Urinary bladder (tissue), 3 donors: ENCODE measurements at regions not wholly inside any gene's neighbourhood (a gene's known extent, or its start where the extent isn't known, plus 50 kb on each side); places are given as distances from the start of the nearest gene placed in this dataset.
"Not testable (repeated sequence)": the region's sequence is repeated elsewhere in the genome, so short reads cannot be mapped to it uniquely, and the experiment has no call there.

Source experiments
- DNase-seq: peaks from one replicate; pipeline ENCODE4 v3.0.0-alpha.2; 2015; ENCODE audit errors: extremely low spot score
- H3K27ac ChIP-seq: one replicate; pipeline ENCODE4 v1.5.1; 2013; ENCODE audit warnings: low read depth, mild to moderate bottlenecking, moderate library complexity
- H3K36me3 ChIP-seq: one replicate; pipeline ENCODE4 v1.6.1; 2013; ENCODE audit warnings: mild to moderate bottlenecking, moderate library complexity; ENCODE audit not compliant: insufficient read depth
- H3K4me1 ChIP-seq: one replicate; pipeline ENCODE4 v1.6.1; 2013; ENCODE audit warnings: mild to moderate bottlenecking, moderate library complexity; ENCODE audit not compliant: insufficient read depth
- H3K4me3 ChIP-seq: one replicate; pipeline ENCODE4 v1.5.1; 2013; ENCODE audit warnings: low read depth, low read length
- WGBS: extraction: QIAGEN DNeasy Blood & Tissue Kit; methylation state at CpG from one replicate; pipeline ENCODE4 v1.1.7; 2013; 5-methylcytosine and 5-hydroxymethylcytosine counted together
- donor health status: healthy with polysubstance abuse.
- donor health status: healthy.

DNA sequence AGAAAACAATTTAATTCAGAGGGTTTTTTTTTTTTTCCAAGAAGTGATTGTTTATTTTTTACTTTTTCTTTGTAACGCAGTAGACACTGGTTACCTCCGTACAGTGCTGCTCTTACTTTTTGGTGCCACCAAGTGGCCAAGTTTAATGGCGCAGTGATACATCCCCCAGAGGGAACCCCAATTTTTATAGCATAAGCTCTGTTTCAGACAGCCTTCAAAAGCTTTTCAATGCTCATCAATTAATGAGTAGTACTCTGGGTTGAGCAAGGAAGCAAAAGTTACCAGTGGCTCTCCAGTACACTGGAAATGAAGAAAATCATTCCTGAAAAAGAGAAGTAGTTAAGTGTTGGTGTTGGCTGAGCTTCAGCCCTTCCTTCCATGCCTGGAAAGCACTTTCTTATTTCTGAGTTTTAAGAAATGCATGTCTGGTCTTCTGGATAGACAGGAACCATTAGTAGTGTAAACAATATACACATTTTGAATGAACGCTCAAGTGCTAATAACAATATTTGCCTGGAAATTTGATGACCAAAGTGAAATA, 129.1 kb upstream of the SMLR1 start:
- DNase-seq, result no peak
- Histone ChIP-seq H3K4me1 (no peaks in the 10 kb centered on the region), H3K27ac (no peak overlapping the region), H3K4me3 (no peak overlapping the region), H3K36me3 (no peaks in the 10 kb centered on the region)
- WGBS, result 28% methylated on average over 4 of the region's 4 CpGs

DNA sequence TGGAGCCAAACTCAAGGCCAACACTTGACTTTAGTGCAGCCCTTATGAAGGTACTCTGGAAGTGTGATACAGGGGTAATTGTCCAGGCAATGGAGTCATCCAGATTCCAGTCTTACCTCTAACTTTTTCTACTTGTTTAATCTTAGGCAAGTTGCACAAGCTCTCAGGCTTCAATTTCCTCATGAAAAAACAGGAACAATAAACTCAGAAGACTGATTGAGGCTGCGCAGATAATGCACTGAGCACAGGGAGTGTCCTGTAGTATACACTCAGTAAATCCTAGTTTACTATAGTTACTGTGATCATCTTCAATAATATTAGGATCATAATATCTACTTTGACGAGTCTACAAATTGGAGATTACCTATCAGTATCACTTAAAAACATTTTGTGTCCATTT, 127.5 kb upstream of the SMLR1 start:
- H3K4me1 ChIP-seq, result no peaks in the 10 kb centered on the region
- H3K36me3 ChIP-seq, result no peaks in the 10 kb centered on the region
- H3K4me3 ChIP-seq, result no peak overlapping the region
- DNase-seq, result no peak
- no peak overlapping the region for H3K27ac ChIP-seq
- 90% methylated on average over 2 of the region's 2 CpGs for WGBS

DNA sequence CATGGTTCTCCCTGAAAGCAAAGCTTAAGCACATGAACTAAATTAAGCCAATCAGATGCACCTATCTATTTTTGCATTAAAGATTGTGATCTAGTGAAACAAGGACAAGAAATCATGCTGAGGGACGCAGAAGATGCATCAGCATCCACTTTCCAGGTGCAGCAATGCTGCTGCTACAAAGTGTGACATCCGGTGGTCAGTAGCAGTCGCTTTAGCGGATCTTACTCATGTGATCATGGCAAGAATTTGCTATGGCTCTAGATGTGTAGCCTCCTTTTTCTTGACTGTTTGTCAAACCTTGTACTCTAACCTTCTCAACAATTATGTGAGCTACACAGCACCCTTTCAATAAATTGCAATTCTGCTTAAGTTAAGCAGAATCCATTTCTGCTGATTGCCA, 126.8 kb upstream of the SMLR1 start:
- WGBS, result 96% methylated on average over 4 of the region's 4 CpGs
- H3K27ac ChIP-seq, result no peak overlapping the region
- no peaks in the 10 kb centered on the region for H3K36me3 ChIP-seq
- no peaks in the 10 kb centered on the region for H3K4me1 ChIP-seq
- no peak for DNase-seq
- no peak overlapping the region for H3K4me3 ChIP-seq

DNA sequence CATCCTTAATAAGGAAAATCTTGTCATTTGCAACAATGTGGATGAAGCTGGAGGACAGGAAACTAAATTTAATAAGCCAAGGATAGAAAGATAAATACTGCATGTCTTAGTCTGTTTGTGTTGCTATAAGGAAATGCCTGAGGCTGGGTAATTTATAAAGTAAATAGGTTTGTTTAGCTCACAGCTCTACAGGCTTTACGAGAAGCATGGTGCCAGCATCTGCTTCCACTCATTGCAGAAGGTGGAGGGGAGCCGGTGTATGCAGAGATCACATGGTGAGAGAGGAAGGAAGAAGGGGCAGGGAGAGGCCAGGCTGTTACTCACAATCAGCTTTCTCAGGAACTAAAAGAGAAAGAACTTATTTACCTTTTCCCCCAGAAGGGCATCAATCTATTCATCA, 118.9 kb upstream of the SMLR1 start:
- DNase-seq, result peak; percentile 6
- no peak overlapping the region for H3K4me3 ChIP-seq
- H3K4me1 ChIP-seq, result no peaks in the 10 kb centered on the region
- H3K27ac ChIP-seq, result no peak overlapping the region
- WGBS, result 35% methylated on average over 2 of the region's 2 CpGs
- H3K36me3 ChIP-seq, result no peaks in the 10 kb centered on the region

DNA sequence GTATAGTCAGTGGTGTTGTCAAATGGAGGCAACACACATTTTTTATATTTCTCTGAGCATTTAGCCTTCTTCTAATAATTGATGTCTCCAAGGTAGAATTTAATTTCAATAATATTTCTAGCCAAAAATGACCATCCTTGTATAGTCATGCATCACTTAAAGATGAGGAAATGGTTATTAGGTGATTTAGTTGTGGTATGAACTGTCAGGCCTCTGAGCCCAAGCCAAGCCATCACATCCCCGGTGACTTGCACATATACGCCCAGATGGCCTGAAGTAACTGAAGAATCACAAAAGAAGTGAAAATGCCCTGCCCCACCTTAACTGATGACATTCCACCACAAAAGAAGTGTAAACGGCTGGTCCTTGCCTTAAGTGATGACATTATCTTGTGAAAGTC, 115.6 kb upstream of the SMLR1 start:
- H3K27ac ChIP-seq, H3K4me3 ChIP-seq, DNase-seq, H3K4me1 ChIP-seq, H3K36me3 ChIP-seq: not testable (repeated sequence)
- 81% methylated on average over 3 of the region's 3 CpGs for WGBS

DNA sequence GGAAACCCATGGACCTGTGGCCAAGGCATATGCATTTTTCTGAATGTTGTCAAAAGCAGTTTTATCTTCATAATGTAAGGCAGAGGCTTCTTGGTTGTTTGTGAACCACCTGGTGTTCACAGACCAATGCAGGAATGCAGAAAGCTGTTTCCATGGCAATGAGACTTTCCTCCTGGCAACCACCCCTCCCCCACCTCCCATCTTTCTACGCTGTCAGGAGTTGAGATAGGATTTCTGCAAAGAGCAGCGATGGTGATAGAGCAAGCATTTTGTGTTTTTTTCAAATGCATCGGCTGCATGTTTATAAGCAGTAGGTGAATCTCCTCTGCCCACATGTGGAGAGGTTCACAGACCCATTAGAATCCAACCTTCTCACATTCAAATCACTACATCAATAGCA, 114.1 kb upstream of the SMLR1 start:
- H3K4me1 ChIP-seq, result no peaks in the 10 kb centered on the region
- no peak for DNase-seq
- no peak overlapping the region for H3K27ac ChIP-seq
- 63% methylated on average over 3 of the region's 3 CpGs for WGBS
- H3K4me3 ChIP-seq, result no peak overlapping the region
- no peaks in the 10 kb centered on the region for H3K36me3 ChIP-seq

DNA sequence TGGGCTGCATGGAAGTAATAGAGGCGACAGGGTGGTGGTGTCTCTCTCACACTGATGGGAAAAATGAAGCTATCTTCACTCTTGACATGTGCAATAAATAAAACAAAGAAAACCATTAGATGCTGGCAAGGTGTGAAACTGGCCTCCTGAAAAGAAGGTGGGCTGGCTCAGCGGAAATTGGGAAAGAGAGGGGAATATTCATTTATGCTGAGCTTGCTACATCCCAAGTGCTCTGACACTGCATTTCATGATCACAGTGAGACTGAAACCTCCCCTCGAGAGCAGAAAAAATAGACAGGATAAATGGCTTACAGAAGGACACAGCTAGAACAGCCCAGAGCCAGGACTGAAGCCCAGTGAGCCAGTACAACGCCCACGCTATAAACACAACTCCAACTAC, 112.1 kb upstream of the SMLR1 start:
- Histone ChIP-seq H3K36me3 (no peaks in the 10 kb centered on the region), H3K4me1 (no peaks in the 10 kb centered on the region), H3K4me3 (no peak overlapping the region), H3K27ac (no peak overlapping the region)
- no peak for DNase-seq
- 81% methylated on average over 5 of the region's 5 CpGs for WGBS

DNA sequence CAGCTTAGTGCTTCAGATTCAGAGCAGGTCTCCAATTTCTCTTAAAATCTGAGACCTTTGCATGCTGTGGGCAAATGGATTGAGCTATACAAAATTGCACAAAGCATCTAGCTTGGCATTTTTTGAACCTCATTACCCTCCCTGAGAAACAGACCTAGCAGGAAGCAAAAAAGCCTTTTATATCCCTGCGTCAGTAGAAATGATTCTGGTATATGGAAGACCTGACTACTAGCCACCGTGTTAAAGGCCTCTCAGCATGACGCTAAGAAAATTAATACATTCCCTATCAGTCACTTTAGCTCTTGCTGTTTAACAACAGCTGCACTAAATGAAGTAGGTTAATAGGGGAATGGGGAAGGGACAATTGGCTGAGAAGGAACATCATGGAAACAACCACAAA, 110.7 kb upstream of the SMLR1 start:
- Histone ChIP-seq H3K4me3 (no peak overlapping the region), H3K27ac (no peak overlapping the region), H3K4me1 (no peaks in the 10 kb centered on the region), H3K36me3 (no peaks in the 10 kb centered on the region)
- 84% methylated on average over 3 of the region's 3 CpGs for WGBS
- DNase-seq, result no peak

DNA sequence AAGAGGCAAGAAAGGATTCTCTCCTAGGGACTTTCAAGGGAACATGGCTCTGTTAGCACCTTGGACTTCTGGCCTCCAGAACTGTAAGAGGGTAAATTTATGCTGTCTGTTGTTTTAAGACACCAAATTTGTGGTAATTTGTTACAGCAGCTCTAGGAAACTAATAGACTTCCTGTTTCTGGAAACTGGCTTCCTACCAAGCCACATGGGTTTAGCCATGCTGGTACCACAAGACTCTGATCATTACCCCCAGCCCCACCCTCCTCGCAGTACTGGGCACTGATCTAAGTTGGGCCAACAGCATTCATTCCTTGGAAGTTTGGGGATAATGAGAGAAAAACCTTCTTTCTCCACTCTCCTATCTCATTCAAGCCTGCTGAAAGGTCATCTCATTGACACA, 109.5 kb upstream of the SMLR1 start:
- no peak overlapping the region for H3K27ac ChIP-seq
- WGBS, result 81% methylated on average over 1 of the region's 1 CpG
- no peaks in the 10 kb centered on the region for H3K4me1 ChIP-seq
- H3K36me3 ChIP-seq, result no peaks in the 10 kb centered on the region
- DNase-seq, result no peak
- no peak overlapping the region for H3K4me3 ChIP-seq

DNA sequence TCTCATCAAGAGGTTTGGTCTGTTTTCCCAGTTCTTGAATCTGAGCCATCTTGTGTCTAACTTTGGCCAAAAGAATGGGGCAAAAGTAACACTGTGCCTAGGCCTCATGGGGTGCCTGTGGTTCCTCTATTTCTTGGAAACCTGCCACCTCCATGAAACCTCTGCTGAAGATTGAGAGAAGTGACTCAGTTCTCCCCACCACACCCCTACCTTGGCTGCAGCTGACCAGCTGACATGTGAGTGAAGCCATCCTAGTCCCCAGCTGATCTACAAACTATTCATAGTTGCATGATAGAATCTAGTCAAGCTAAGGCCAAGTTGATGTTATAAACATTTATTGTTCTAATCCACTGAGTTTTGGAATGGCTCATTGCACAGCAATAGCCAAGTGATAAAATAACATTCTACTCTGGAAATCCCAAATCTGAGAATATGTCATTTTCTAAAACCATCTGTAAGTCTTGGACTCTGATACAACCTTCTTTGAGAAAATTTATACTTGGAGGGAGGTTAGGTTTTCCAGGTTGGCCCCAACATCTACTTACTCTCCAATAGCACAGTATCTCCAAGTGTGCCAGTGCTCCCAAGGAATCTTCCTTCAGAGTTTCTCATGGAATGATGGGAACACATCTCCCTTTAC, 107.0 kb upstream of the SMLR1 start:
- Histone ChIP-seq H3K27ac (no peak overlapping the region), H3K4me1 (no peaks in the 10 kb centered on the region), H3K36me3 (no peaks in the 10 kb centered on the region), H3K4me3 (no peak overlapping the region)
- no peak for DNase-seq

DNA sequence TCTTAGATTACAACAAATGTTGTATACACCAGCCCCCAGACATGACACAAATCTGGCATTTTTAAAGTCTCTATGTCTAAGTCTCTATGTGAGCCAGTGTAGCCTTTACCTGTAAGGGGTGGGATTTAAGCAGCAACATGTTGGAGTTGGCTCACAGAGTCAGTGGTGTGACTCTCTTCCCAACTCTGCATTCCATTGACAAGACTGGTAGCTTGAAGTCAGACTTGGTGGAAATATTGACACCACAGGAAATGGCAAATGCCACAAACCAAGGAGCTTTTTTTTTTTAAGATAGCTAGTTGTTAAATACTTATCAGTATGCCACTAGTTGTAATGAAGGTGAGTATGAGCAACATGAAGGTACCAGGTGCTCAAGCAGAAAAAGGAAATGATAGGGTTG, 103.1 kb upstream of the SMLR1 start:
- no peak overlapping the region for H3K27ac ChIP-seq
- no peaks in the 10 kb centered on the region for H3K36me3 ChIP-seq
- no peaks in the 10 kb centered on the region for H3K4me1 ChIP-seq
- H3K4me3 ChIP-seq, result no peak overlapping the region
- DNase-seq, result no peak

DNA sequence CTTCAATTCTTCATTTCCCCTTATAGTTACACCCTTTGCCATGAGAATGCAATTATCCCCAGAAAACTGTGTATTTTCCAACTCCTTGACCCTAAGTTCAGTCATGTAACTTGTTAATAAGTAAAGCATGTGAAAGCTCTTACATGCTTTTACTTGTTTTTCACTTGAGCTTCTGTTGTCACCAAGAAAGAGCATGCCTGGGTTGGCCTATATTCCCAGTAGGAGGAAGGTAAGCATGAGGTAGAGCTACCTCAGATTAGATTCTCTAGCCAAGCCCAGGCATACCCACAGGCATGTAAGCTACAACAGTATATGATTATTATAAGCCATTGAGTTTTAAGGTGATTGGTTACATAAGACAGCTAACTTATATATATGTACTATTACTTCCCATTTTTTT, 101.7 kb upstream of the SMLR1 start:
- DNase-seq, result no peak
- Histone ChIP-seq H3K27ac (no peak overlapping the region), H3K36me3 (no peaks in the 10 kb centered on the region), H3K4me1 (no peaks in the 10 kb centered on the region), H3K4me3 (no peak overlapping the region)

DNA sequence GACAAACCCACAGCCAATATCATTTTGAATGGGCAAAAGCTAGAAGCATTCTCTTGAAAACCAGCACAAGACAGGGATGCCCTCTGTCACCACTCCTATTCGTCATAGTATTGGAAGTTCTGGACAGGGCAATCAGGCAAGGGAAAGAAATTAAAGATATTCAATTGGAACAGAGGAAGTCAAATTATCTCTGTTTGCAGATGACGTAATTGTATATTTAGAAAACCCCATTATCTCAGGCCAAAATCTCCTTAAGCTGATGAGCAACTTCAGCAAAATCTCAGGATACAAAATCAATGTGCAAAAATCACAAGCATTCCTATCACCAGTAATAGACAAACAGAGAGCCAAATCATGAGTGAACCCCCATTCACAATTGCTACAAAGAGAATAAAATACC, 99.1 kb upstream of the SMLR1 start:
- WGBS, result 73% methylated on average over 2 of the region's 2 CpGs
- not testable (repeated sequence) for DNase-seq, H3K36me3 ChIP-seq, H3K4me3 ChIP-seq, H3K27ac ChIP-seq, H3K4me1 ChIP-seq

DNA sequence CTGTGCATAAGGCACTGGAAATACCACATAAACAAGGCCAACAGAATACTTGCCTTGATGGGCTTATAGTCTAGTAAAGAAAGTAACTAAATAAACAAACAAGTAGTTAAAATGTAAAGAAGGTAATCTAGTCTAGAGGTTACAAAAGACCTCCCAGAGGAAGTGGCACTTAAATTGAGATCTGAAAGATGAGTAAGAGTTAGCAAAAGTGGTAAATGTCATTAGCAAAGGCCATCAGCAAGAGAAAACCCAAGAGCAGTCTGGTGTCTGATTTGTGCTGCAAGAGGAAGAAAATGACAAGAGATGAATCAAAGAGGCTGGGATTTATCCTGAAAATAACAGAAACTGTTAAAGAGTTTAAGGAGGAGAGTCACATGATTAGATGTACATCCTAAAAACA, 96.6 kb upstream of the SMLR1 start:
- DNase-seq, result no peak
- no peaks in the 10 kb centered on the region for H3K4me1 ChIP-seq
- H3K27ac ChIP-seq, result no peak overlapping the region
- H3K4me3 ChIP-seq, result no peak overlapping the region
- no peaks in the 10 kb centered on the region for H3K36me3 ChIP-seq

DNA sequence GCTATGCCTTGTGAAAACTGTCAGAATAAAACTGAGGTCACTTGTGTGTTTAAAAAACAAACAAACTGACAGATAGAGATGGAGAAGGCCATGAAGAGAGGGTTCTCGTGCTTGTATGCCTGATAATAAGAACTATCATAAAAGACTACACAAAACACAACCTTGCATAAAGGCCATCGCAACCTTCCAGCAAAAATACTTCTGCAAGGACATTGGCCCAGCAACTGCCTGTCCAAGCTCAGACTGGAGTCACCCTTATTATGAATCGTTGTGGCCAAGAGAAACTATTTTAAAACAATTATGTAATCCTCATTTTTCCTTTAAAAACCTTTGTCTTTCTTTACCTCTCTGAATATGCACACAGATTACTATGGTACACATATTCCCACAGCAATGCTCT, 93.0 kb upstream of the SMLR1 start:
- Histone ChIP-seq H3K27ac (no peak overlapping the region), H3K4me1 (no peaks in the 10 kb centered on the region), H3K36me3 (no peaks in the 10 kb centered on the region), H3K4me3 (no peak overlapping the region)
- whole genome bisulfite sequencing, result 86% methylated on average over 3 of the region's 3 CpGs
- DNase-seq, result no peak
